ENCODE measurements at regions not wholly inside any gene's neighbourhood (a gene's known extent, or its start where the extent isn't known, plus 50 kb on each side); places are given as distances from the start of the nearest gene placed in this dataset.

DNA sequence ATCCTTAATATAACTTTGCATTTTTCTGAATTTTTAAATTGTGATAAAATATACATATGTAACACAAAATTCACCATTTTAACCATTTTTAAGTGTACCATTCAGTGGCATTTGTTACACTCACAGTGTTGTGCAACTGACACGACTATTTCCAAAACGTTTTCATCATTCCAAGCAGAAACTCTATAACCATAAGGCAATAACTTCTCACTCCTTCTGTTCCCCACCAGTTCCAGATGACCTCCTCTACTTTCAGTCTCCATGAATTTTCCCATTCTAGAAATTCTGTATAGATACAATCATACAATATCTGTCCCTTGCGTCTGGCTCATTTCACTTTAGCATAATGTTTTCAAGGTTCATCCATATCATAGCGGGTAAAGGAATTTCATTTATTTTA, 223.5 kb upstream of the TTC14 start:
- no peak overlapping the region for H3K4me2 ChIP-seq (ENCODE audit: unreplicated experiment)
- no peaks in the 10 kb centered on the region for H3K36me3 ChIP-seq (ENCODE audit: low read depth)
- H3K9me2 ChIP-seq (ENCODE audit: insufficient read depth) = no peaks in the 10 kb centered on the region
- H2AFZ ChIP-seq = no peak overlapping the region
- DNase-seq = no peak
- TF ChIP-seq EZH2 (IDR thresholded peaks at IDR 0.05; ENCODE audit: insufficient read depth, poor library complexity, severe bottlenecking) = no peak
- TF ChIP-seq EZH2phosphoT487 (IDR thresholded peaks at IDR 0.05; ENCODE audit: insufficient read depth, low read depth) = no peak
- H3K27me3 ChIP-seq (replicated peaks; ENCODE audit: insufficient read depth) = no peaks in the 10 kb centered on the region
- no peaks in the 10 kb centered on the region for H3K79me2 ChIP-seq (ENCODE audit: insufficient read depth)
- H3K27ac ChIP-seq = no peak overlapping the region
- H3K9ac ChIP-seq = no peak overlapping the region
- H3K4me3 ChIP-seq = no peak overlapping the region
- H3K9me3 ChIP-seq (ENCODE audit: low read depth) = no peaks in the 10 kb centered on the region
- H4K20me1 ChIP-seq (ENCODE audit: insufficient read depth) = no peaks in the 10 kb centered on the region
- WGBS, 2 experiments (ENCODE audit: low coverage in 1 of 2, low lambda C conversion rate in 2 of 2, missing lambda C conversion rate in 2 of 2) = 44 to 49% methylated on average over 4 of the region's 4 CpGs
- H3K4me1 ChIP-seq (ENCODE audit: insufficient read depth) = peaks cover 5% of the 10 kb centered on the region; the same call in 1 of the 2 replicates
- H3F3A ChIP-seq (ENCODE audit: insufficient read depth) = no peaks in the 10 kb centered on the region
- in situ Hi-C loops (cut with MboI) = no loop called here

DNA sequence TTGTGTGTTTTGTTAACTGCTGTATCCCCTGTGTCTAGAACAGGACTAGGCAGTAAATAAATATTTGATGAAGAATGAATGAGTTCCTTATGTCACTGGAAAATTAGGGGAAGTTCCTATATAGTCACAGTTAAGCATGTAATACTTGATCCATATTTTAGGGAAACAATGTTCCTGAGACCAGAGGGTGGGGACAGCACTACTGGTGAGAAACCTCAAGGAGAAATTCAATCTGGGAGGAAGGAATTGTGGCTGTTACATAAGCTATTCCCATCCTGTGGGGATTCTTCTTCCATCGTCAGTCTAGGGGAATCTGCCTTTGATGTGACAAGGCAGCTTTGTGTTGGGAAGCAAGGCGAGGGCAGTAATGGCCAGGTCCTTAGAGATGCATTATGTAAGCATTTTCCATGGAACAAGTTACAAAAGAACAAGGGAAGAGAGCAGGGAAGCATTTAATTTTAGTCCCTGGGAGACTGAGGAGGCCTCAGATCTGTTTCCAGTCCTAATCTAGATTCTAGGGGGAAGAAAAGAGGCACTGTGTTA, 219.3 kb upstream of the TTC14 start:
- no peak overlapping the region for H3K4me3 ChIP-seq
- in situ Hi-C loops (cut with MboI) = no loop called here
- no peaks in the 10 kb centered on the region for H3K9me2 ChIP-seq (ENCODE audit: insufficient read depth)
- no peaks in the 10 kb centered on the region for H3K9me3 ChIP-seq (ENCODE audit: low read depth)
- no peak overlapping the region for H3K27ac ChIP-seq
- no peak overlapping the region for H3K4me2 ChIP-seq (ENCODE audit: unreplicated experiment)
- H2AFZ ChIP-seq = no peak overlapping the region
- no peaks in the 10 kb centered on the region for H4K20me1 ChIP-seq (ENCODE audit: insufficient read depth)
- no peaks in the 10 kb centered on the region for H3K36me3 ChIP-seq (ENCODE audit: low read depth)
- WGBS, 2 experiments (ENCODE audit: low coverage in 1 of 2, low lambda C conversion rate in 2 of 2, missing lambda C conversion rate in 2 of 2) = 32 to 45% methylated on average over 2 of the region's 2 CpGs
- H3K27me3 ChIP-seq (replicated peaks; ENCODE audit: insufficient read depth) = no peaks in the 10 kb centered on the region
- no peaks in the 10 kb centered on the region for H3K79me2 ChIP-seq (ENCODE audit: insufficient read depth)
- no peak overlapping the region for H3K9ac ChIP-seq
- TF ChIP-seq EZH2 (IDR thresholded peaks at IDR 0.05; ENCODE audit: insufficient read depth, poor library complexity, severe bottlenecking) = no peak
- TF ChIP-seq EZH2phosphoT487 (IDR thresholded peaks at IDR 0.05; ENCODE audit: insufficient read depth, low read depth) = no peak
- DNase-seq = no peak
- no peaks in the 10 kb centered on the region for H3F3A ChIP-seq (ENCODE audit: insufficient read depth)
- peaks cover 10% of the 10 kb centered on the region; the same call in 1 of the 2 replicates for H3K4me1 ChIP-seq (ENCODE audit: insufficient read depth)

GRCh38 chr3:180383332-180384020, 218.5 kb upstream of the TTC14 start:
- peak; percentile 19 for DNase-seq

DNA sequence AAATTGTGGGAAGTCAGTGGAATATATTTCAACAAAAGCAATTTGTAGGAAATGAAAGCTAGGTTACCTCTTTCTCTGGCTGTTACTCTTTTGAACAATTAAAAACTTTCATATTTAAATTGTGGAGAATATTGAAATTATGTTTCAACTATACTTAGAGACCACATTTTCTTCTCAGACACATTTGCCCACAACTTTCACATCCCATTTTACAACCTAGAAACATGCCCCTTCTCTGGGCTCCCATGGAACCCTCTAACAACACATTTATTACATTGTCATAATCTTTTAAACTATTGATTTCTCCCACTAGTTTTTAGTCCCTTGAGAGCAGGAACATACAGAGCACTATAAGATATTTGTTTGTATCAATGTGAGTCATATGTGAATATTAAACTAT, 211.7 kb upstream of the TTC14 start:
- Histone ChIP-seq H3K4me3 (no peak overlapping the region), H4K20me1 (ENCODE audit: insufficient read depth) (no peaks in the 10 kb centered on the region), H3K27me3 (replicated peaks; ENCODE audit: insufficient read depth) (no peaks in the 10 kb centered on the region), H3F3A (ENCODE audit: insufficient read depth) (no peaks in the 10 kb centered on the region), H3K9ac (no peak overlapping the region), H3K27ac (no peak overlapping the region), H3K9me3 (ENCODE audit: low read depth) (no peaks in the 10 kb centered on the region), H3K9me2 (ENCODE audit: insufficient read depth) (no peaks in the 10 kb centered on the region), H3K79me2 (ENCODE audit: insufficient read depth) (no peaks in the 10 kb centered on the region), H3K36me3 (ENCODE audit: low read depth) (no peaks in the 10 kb centered on the region), H3K4me2 (ENCODE audit: unreplicated experiment) (no peak overlapping the region), H3K4me1 (ENCODE audit: insufficient read depth) (no peaks in the 10 kb centered on the region), H2AFZ (no peak overlapping the region)
- no peak for DNase-seq
- in situ Hi-C loops (cut with MboI) = no loop called here
- no peak for TF ChIP-seq EZH2 (IDR thresholded peaks at IDR 0.05; ENCODE audit: insufficient read depth, poor library complexity, severe bottlenecking)
- no peak for TF ChIP-seq EZH2phosphoT487 (IDR thresholded peaks at IDR 0.05; ENCODE audit: insufficient read depth, low read depth)

More at GRCh38 chr3:180383332-180384020, 218.5 kb upstream of the TTC14 start:
- no peaks in the 10 kb centered on the region for H4K20me1 ChIP-seq (ENCODE audit: insufficient read depth)
- no peaks in the 10 kb centered on the region for H3K9me3 ChIP-seq (ENCODE audit: low read depth)
- H3K4me1 ChIP-seq (ENCODE audit: insufficient read depth) = peaks cover 10% of the 10 kb centered on the region; the same call in 1 of the 2 replicates
- no peaks in the 10 kb centered on the region for H3K9me2 ChIP-seq (ENCODE audit: insufficient read depth)
- H3K79me2 ChIP-seq (ENCODE audit: insufficient read depth) = no peaks in the 10 kb centered on the region
- no peaks in the 10 kb centered on the region for H3K36me3 ChIP-seq (ENCODE audit: low read depth)
- TF ChIP-seq EZH2phosphoT487 (IDR thresholded peaks at IDR 0.05; ENCODE audit: insufficient read depth, low read depth) (no peak), EZH2 (IDR thresholded peaks at IDR 0.05; ENCODE audit: insufficient read depth, poor library complexity, severe bottlenecking) (no peak)
- H3K4me2 ChIP-seq (ENCODE audit: unreplicated experiment) = no peak overlapping the region
- no peak overlapping the region for H3K27ac ChIP-seq
- WGBS, 2 experiments (ENCODE audit: low coverage in 1 of 2, low lambda C conversion rate in 2 of 2, missing lambda C conversion rate in 2 of 2) = 62 to 64% methylated on average over 2 of the region's 2 CpGs
- no peak overlapping the region for H3K4me3 ChIP-seq
- H2AFZ ChIP-seq = no peak overlapping the region
- H3F3A ChIP-seq (ENCODE audit: insufficient read depth) = no peaks in the 10 kb centered on the region
- no peaks in the 10 kb centered on the region for H3K27me3 ChIP-seq (replicated peaks; ENCODE audit: insufficient read depth)
- in situ Hi-C loops (cut with MboI) = no loop called here
- H3K9ac ChIP-seq = no peak overlapping the region
